Loucy (cell line): ENCODE measurements at regions not wholly inside any gene's neighbourhood (a gene's known extent, or its start where the extent isn't known, plus 50 kb on each side); places are given as distances from the start of the nearest gene placed in this dataset.

Experiments
- H2AFZ ChIP-seq: fragments of 200-600 bp; sonication (generic); 2 replicates; pipeline ENCODE4 v1.6.0; 2016; ENCODE audit warnings: antibody characterized with exemption, mild to moderate bottlenecking, low read length, moderate library complexity
- H3F3A ChIP-seq: fragments of 200-600 bp; 2 replicates; pipeline ENCODE4 v1.6.0; 2016; ENCODE audit warnings: antibody characterized with exemption, low read depth, mild to moderate bottlenecking
- H3K27me3 ChIP-seq: fragments of 200-600 bp; sonication (generic); 2 replicates; pipeline ENCODE4 v1.6.1; 2014; ENCODE audit warnings: low read length, mild to moderate bottlenecking; ENCODE audit not compliant: insufficient read depth, poor library complexity, severe bottlenecking
- H3K36me3 ChIP-seq: fragments of 200-600 bp; sonication (generic); 2 replicates; pipeline ENCODE4 v1.6.1; 2016; ENCODE audit warnings: low read length; ENCODE audit not compliant: insufficient read depth
- H3K4me1 ChIP-seq: fragments of 200-600 bp; sonication (generic); 2 replicates; pipeline ENCODE4 v1.5.1; 2014; ENCODE audit warnings: low read length, mild to moderate bottlenecking; ENCODE audit not compliant: insufficient read depth, poor library complexity, severe bottlenecking
- H3K4me2 ChIP-seq: fragments of 200-600 bp; sonication (generic); 2 replicates; pipeline ENCODE4 v1.6.0; 2014; ENCODE audit warnings: antibody characterized with exemption, low read length, low read depth, mild to moderate bottlenecking; ENCODE audit not compliant: poor library complexity, severe bottlenecking
- H3K4me3 ChIP-seq: fragments of 200-600 bp; sonication (generic); 2 replicates; pipeline ENCODE4 v1.5.1; 2014; ENCODE audit warnings: low read length, mild to moderate bottlenecking, mixed read lengths; ENCODE audit not compliant: poor library complexity, severe bottlenecking
- H3K79me2 ChIP-seq: fragments of 200-600 bp; sonication (generic); 2 replicates; pipeline ENCODE4 v1.6.1; 2014; ENCODE audit warnings: low read length; ENCODE audit not compliant: insufficient read depth
- H3K9ac ChIP-seq: fragments of 200-600 bp; sonication (generic); 2 replicates; pipeline ENCODE4 v1.6.0; 2014; ENCODE audit warnings: mild to moderate bottlenecking, low read depth, low read length, moderate library complexity; ENCODE audit not compliant: poor library complexity, severe bottlenecking
- H3K9me2 ChIP-seq: fragments of 200-600 bp; sonication (generic); replicated peaks from 2 replicates; pipeline ENCODE4 v1.6.1; 2016; ENCODE audit warnings: low read depth, low read length, mixed read lengths
- H3K9me3 ChIP-seq: fragments of 200-600 bp; sonication (generic); 2 replicates; pipeline ENCODE4 v1.6.1; 2014; ENCODE audit warnings: mild to moderate bottlenecking, antibody characterized with exemption, low read length, low read depth; ENCODE audit not compliant: insufficient read depth
- H4K20me1 ChIP-seq: fragments of 200-600 bp; sonication (generic); 2 replicates; pipeline ENCODE4 v1.6.0; 2014; ENCODE audit warnings: antibody characterized with exemption, low read length, mild to moderate bottlenecking; ENCODE audit not compliant: insufficient read depth, poor library complexity, severe bottlenecking
- CTCF ChIP-seq: fragments of 200-600 bp; sonication (generic); conservative IDR thresholded peaks from 2 replicates; pipeline ENCODE4 v1.5.1; 2014; ENCODE audit warnings: mild to moderate bottlenecking, antibody characterized with exemption, low read length
- EZH2phosphoT487 ChIP-seq: fragments of 200-600 bp; IDR thresholded peaks from 2 replicates; pipeline ENCODE4 v1.6.1; 2018; ENCODE audit warnings: antibody characterized with exemption, mild to moderate bottlenecking, moderate library complexity, borderline replicate concordance

- TF ChIP-seq CTCF, result no peak
- TF ChIP-seq EZH2phosphoT487, result no peak
- H3K4me1 ChIP-seq, result no peaks in the 10 kb centered on the region
- H3K27me3 ChIP-seq, result no peaks in the 10 kb centered on the region
- H3K9me3 ChIP-seq, result no peaks in the 10 kb centered on the region
- no peak overlapping the region for H3K4me3 ChIP-seq
- no peak overlapping the region for H3K4me2 ChIP-seq
- H2AFZ ChIP-seq, result no peak overlapping the region
- H3K79me2 ChIP-seq, result no peaks in the 10 kb centered on the region
- no peaks in the 10 kb centered on the region for H3K36me3 ChIP-seq
- no peaks in the 10 kb centered on the region for H4K20me1 ChIP-seq
- no peaks in the 10 kb centered on the region for H3K9me2 ChIP-seq
- no peak overlapping the region for H3K9ac ChIP-seq
- H3F3A ChIP-seq, result no peaks in the 10 kb centered on the region
Measured at GRCh38 chr10:55043540-55043939, 242.5 kb upstream of the PCDH15 start.

- Histone ChIP-seq H3K36me3 (no peaks in the 10 kb centered on the region), H3K9me3 (no peaks in the 10 kb centered on the region), H3K9ac (no peak overlapping the region), H3K9me2 (no peaks in the 10 kb centered on the region), H3K4me3 (no peak overlapping the region), H3F3A (no peaks in the 10 kb centered on the region), H3K27me3 (no peaks in the 10 kb centered on the region), H3K4me1 (no peaks in the 10 kb centered on the region), H2AFZ (no peak overlapping the region), H4K20me1 (no peaks in the 10 kb centered on the region), H3K4me2 (no peak overlapping the region), H3K79me2 (no peaks in the 10 kb centered on the region)
- no peak for TF ChIP-seq EZH2phosphoT487
Measured at GRCh38 chr10:55033061-55033460, 232.0 kb upstream of the PCDH15 start.

GRCh38 chr10:55024713-55025112 is 223.7 kb upstream of the PCDH15 start:
- Histone ChIP-seq H3F3A (no peaks in the 10 kb centered on the region), H3K79me2 (no peaks in the 10 kb centered on the region), H3K4me2 (no peak overlapping the region), H3K9ac (no peak overlapping the region), H3K36me3 (no peaks in the 10 kb centered on the region), H3K4me1 (no peaks in the 10 kb centered on the region), H3K9me3 (no peaks in the 10 kb centered on the region), H3K27me3 (no peaks in the 10 kb centered on the region), H2AFZ (no peak overlapping the region), H3K4me3 (no peak overlapping the region), H3K9me2 (no peaks in the 10 kb centered on the region), H4K20me1 (no peaks in the 10 kb centered on the region)
- no peak for TF ChIP-seq CTCF
- no peak for TF ChIP-seq EZH2phosphoT487

- Histone ChIP-seq H3K9ac (no peak overlapping the region), H3K4me2 (no peak overlapping the region), H3K9me3 (no peaks in the 10 kb centered on the region), H2AFZ (no peak overlapping the region), H3K4me3 (no peak overlapping the region), H3K27me3 (no peaks in the 10 kb centered on the region), H3F3A (no peaks in the 10 kb centered on the region), H3K9me2 (no peaks in the 10 kb centered on the region), H3K79me2 (no peaks in the 10 kb centered on the region), H4K20me1 (no peaks in the 10 kb centered on the region), H3K4me1 (no peaks in the 10 kb centered on the region), H3K36me3 (no peaks in the 10 kb centered on the region)
- TF ChIP-seq CTCF, result no peak
- no peak for TF ChIP-seq EZH2phosphoT487
Measured at GRCh38 chr10:55019439-55019838, 218.4 kb upstream of the PCDH15 start.
